H9 (cell line): ENCODE measurements at regions not wholly inside any gene's neighbourhood (a gene's known extent, or its start where the extent isn't known, plus 50 kb on each side); places are given as distances from the start of the nearest gene placed in this dataset.
A peak's percentile ranks its signal among the peaks of the same experiment; 100 is the strongest.

ENCODE experiments used
- DNase-seq: peaks from one replicate; pipeline ENCODE4 v3.0.0-alpha.2; 2017
- H2AFZ ChIP-seq: one replicate; pipeline ENCODE4 v1.6.1; 2013; ENCODE audit warnings: mild to moderate bottlenecking, low read length, control low read depth, moderate library complexity
- H2AK5ac ChIP-seq: 2 replicates; pipeline ENCODE4 v1.6.1; 2013; ENCODE audit warnings: low read length, control low read depth, mixed read lengths; ENCODE audit not compliant: insufficient read length
- H2BK120ac ChIP-seq: one replicate; pipeline ENCODE4 v1.6.1; 2013; ENCODE audit warnings: low read depth, mild to moderate bottlenecking, low read length, control low read depth, inconsistent platforms; ENCODE audit not compliant: poor library complexity, severe bottlenecking
- H2BK12ac ChIP-seq: 2 replicates; pipeline ENCODE4 v1.6.1; 2013; ENCODE audit warnings: low read length, control low read depth, mixed read lengths, low read depth; ENCODE audit not compliant: insufficient read length
- H2BK15ac ChIP-seq: 2 replicates; pipeline ENCODE4 v1.6.1; 2013; ENCODE audit warnings: low read depth, low read length, control low read depth
- H2BK20ac ChIP-seq: one replicate; pipeline ENCODE4 v1.6.1; 2013; ENCODE audit warnings: low read depth, mild to moderate bottlenecking, low read length, control low read depth, inconsistent platforms; ENCODE audit not compliant: poor library complexity, severe bottlenecking
- H2BK5ac ChIP-seq: 2 replicates; pipeline ENCODE4 v1.6.1; 2013; ENCODE audit warnings: low read length, control low read depth, mixed read lengths; ENCODE audit not compliant: insufficient read length
- H3K14ac ChIP-seq: 2 replicates; pipeline ENCODE4 v1.6.1; 2013; ENCODE audit warnings: low read length, control low read depth; ENCODE audit not compliant: insufficient read depth
- H3K18ac ChIP-seq: 2 replicates; pipeline ENCODE4 v1.6.1; 2013; ENCODE audit warnings: low read depth, mild to moderate bottlenecking, mixed read lengths, low read length, control low read depth; ENCODE audit not compliant: insufficient read length
- H3K23ac ChIP-seq: 2 replicates; pipeline ENCODE4 v1.6.1; 2013; ENCODE audit warnings: low read length, control low read depth, mixed read lengths, low read depth; ENCODE audit not compliant: insufficient read length
- H3K23me2 ChIP-seq: 2 replicates; pipeline ENCODE4 v1.6.1; 2013; ENCODE audit warnings: low read depth, mild to moderate bottlenecking, mixed read lengths, low read length, control low read depth; ENCODE audit not compliant: insufficient read length, poor library complexity, severe bottlenecking
- H3K27ac ChIP-seq: 2 replicates; pipeline ENCODE4 v1.5.1; 2013; ENCODE audit warnings: low read length, control low read depth, mixed read lengths, low read depth; ENCODE audit not compliant: insufficient read length
- H3K27me3 ChIP-seq: 2 replicates; pipeline ENCODE4 v1.6.1; 2013; ENCODE audit warnings: low read length, control low read depth, inconsistent platforms; ENCODE audit not compliant: insufficient read depth
- H3K4ac ChIP-seq: 2 replicates; pipeline ENCODE4 v1.6.1; 2013; ENCODE audit warnings: low read depth, mild to moderate bottlenecking, control low read depth, inconsistent platforms, low read length, moderate library complexity
- H3K4me1 ChIP-seq: 2 replicates; pipeline ENCODE4 v1.6.1; 2013; ENCODE audit warnings: low read length, control low read depth, inconsistent platforms; ENCODE audit not compliant: insufficient read depth
- H3K4me2 ChIP-seq: 2 replicates; pipeline ENCODE4 v1.6.1; 2013; ENCODE audit warnings: low read length, control low read depth, mixed read lengths; ENCODE audit not compliant: insufficient read length, insufficient read depth
- H3K56ac ChIP-seq: 2 replicates; pipeline ENCODE4 v1.6.1; 2013; ENCODE audit warnings: low read depth, mild to moderate bottlenecking, mixed read lengths, low read length, control low read depth; ENCODE audit not compliant: insufficient read length
- H3K79me1 ChIP-seq: 2 replicates; pipeline ENCODE4 v1.6.1; 2013; ENCODE audit warnings: low read depth, mild to moderate bottlenecking, moderate library complexity, low read length, control low read depth, inconsistent platforms; ENCODE audit not compliant: insufficient read depth, poor library complexity, severe bottlenecking
- H3K79me2 ChIP-seq: 2 replicates; pipeline ENCODE4 v1.6.1; 2013; ENCODE audit warnings: low read length, control low read depth, inconsistent platforms; ENCODE audit not compliant: insufficient read depth
- H3K9ac ChIP-seq: 2 replicates; pipeline ENCODE4 v1.6.1; 2013; ENCODE audit warnings: low read length, control low read depth, mixed read lengths; ENCODE audit not compliant: insufficient read length; ENCODE audit errors: extremely low read depth
- H3K9me3 ChIP-seq: one replicate; pipeline ENCODE4 v1.6.1; 2013; ENCODE audit warnings: low read depth, low read length, inconsistent platforms; ENCODE audit not compliant: control insufficient read depth
- H3T11ph ChIP-seq: one replicate; pipeline ENCODE4 v1.6.1; 2013; ENCODE audit warnings: mild to moderate bottlenecking, low read length, control low read depth, inconsistent platforms
- H4K20me1 ChIP-seq: one replicate; pipeline ENCODE4 v1.6.1; 2013; ENCODE audit not compliant: control insufficient read depth, insufficient read length, insufficient read depth
- H4K5ac ChIP-seq: 2 replicates; pipeline ENCODE4 v1.6.1; 2013; ENCODE audit warnings: low read depth, mild to moderate bottlenecking, mixed read lengths, low read length, control low read depth; ENCODE audit not compliant: insufficient read length
- H4K8ac ChIP-seq: replicated peaks from 2 replicates; pipeline ENCODE4 v1.6.1; 2013; ENCODE audit warnings: low read length, control low read depth, mixed read lengths, low read depth; ENCODE audit not compliant: insufficient read length
- H4K91ac ChIP-seq: 2 replicates; pipeline ENCODE4 v1.6.1; 2013; ENCODE audit warnings: low read depth, mild to moderate bottlenecking, moderate library complexity, mixed read lengths, low read length, control low read depth; ENCODE audit not compliant: insufficient read length
- H3K27ac Mint-ChIP-seq, 3 experiments: 2 replicates in 2 of 3; 3 replicates in 1 of 3; pipeline ENCODE4 v1.8.0; 2020 to 2021; ENCODE audit warnings: mixed read lengths in 3 of 3, mild to moderate bottlenecking in 1 of 3, moderate library complexity in 1 of 3
- H3K27me3 Mint-ChIP-seq: 2 replicates; pipeline ENCODE4 v1.8.0; 2021; ENCODE audit warnings: low read depth, mild to moderate bottlenecking, moderate library complexity, mixed read lengths
- H3K36me3 Mint-ChIP-seq, 3 experiments: 2 replicates in 2 of 3; 3 replicates in 1 of 3; pipeline ENCODE4 v1.8.0; 2020 to 2021; ENCODE audit warnings: low read depth in 3 of 3, mixed read lengths in 3 of 3; ENCODE audit not compliant: insufficient read depth in 1 of 3
- H3K4me1 Mint-ChIP-seq, 2 experiments: 2 replicates each; pipeline ENCODE4 v1.8.0; 2020; ENCODE audit warnings: mixed read lengths in 2 of 2
- H3K4me3 Mint-ChIP-seq, 2 experiments: 2 replicates in 1 of 2; 3 replicates in 1 of 2; pipeline ENCODE4 v1.8.0; 2020 to 2021; ENCODE audit warnings: mild to moderate bottlenecking in 2 of 2, mixed read lengths in 2 of 2, moderate library complexity in 1 of 2
- H3K9me3 Mint-ChIP-seq, 2 experiments: 2 replicates in 1 of 2; 3 replicates in 1 of 2; pipeline ENCODE4 v1.8.0; 2020; ENCODE audit warnings: mild to moderate bottlenecking in 2 of 2, mixed read lengths in 2 of 2, moderate library complexity in 1 of 2
- CTCF ChIP-seq: fragments of 200-600 bp; sonication (generic); conservative IDR thresholded peaks from 3 replicates; pipeline ENCODE4 v1.8.0; 2021; ENCODE audit warnings: antibody characterized with exemption, mild to moderate bottlenecking
- WGBS: extraction: QIAGEN DNeasy Blood & Tissue Kit; methylation state at CpG from one replicate; pipeline ENCODE4 v1.1.7; 2013; ENCODE audit warnings: missing lambda C conversion rate, low lambda C conversion rate, mixed read lengths; ENCODE audit not compliant: insufficient read length; ENCODE audit errors: extremely low coverage; 5-methylcytosine and 5-hydroxymethylcytosine counted together

DNA sequence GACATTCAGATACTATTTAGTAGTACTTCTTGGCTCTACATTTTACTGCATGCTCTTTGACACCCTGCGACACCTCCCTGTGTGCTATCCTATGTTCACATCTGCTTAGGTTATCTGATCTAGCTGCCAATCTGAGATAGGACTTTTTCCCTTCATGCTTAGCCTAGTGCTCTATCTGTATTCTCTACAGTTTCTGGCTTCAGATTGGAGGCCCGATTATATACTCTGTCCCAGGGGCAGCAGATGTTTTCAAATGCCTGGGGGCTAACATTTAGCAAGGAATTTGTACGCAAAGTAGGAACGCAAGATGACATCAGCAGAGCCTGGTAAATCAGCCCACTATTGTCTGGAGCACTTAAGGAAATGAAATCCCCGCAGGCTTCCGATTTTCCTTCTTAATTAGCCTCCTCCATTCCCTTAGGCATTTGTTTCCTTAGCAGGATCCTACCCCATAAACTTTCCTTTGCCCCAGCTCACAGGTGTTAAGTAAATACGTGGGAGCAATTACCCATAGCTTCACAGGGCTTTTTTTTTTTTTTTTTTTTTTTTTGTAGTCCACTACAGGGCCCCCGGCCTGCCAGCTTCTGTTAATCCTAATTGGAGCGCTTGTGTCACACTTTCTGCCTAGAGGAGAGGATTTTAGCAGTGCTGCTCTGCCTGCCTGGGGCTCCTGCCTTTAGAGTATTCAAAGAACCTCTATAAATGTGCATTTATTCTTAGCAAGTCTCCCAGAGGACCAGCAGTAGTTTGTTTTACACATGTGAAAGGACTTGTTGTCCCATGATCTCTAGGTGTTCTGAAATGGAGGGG is 61.1 kb upstream of the LPAR1 start:
- Mint-ChIP-seq H3K4me1 (peaks cover 57 to 62% of the 10 kb centered on the region in 2 experiments), H3K9me3 (no peaks in the 10 kb centered on the region; a peak in 1 of 5 replicates), H3K36me3 (no peaks in the 10 kb centered on the region), H3K27me3 (no peaks in the 10 kb centered on the region; the same call in 1 of the 2 replicates), H3K4me3 (no peak overlapping the region; a peak in 1 of 5 replicates), H3K27ac (peak overlapping the region in 2 of 3 experiments; percentile 7 to 77; a peak in 5 of 7 replicates)
- no CpG with 5 or more reads among the region's 9 CpGs for WGBS
- Histone ChIP-seq H3K4me1 (peaks cover 15% of the 10 kb centered on the region; the same call in 1 of the 2 replicates), H3K27ac (no peak overlapping the region), H3K23me2 (no peaks in the 10 kb centered on the region), H3K4ac (no peak overlapping the region), H4K91ac (no peak overlapping the region), H3K79me1 (no peaks in the 10 kb centered on the region), H3K18ac (no peak overlapping the region), H3K14ac (no peak overlapping the region), H3K23ac (no peak overlapping the region), H3K4me2 (no peak overlapping the region), H3K56ac (no peak overlapping the region), H4K8ac (no peak overlapping the region), H3K9ac (no peak overlapping the region), H2BK12ac (no peak overlapping the region), H2BK15ac (no peak overlapping the region), H2AFZ (no peak overlapping the region), H3K79me2 (no peaks in the 10 kb centered on the region), H3K27me3 (no peaks in the 10 kb centered on the region), H2AK5ac (no peak overlapping the region), H4K5ac (no peak overlapping the region), H3K9me3 (no peaks in the 10 kb centered on the region), H2BK20ac (no peak overlapping the region), H4K20me1 (no peaks in the 10 kb centered on the region), H2BK120ac (no peak overlapping the region), H2BK5ac (no peak overlapping the region), H3T11ph (no peak overlapping the region)
- peak; percentile 63 for DNase-seq
- TF ChIP-seq CTCF, result no peak
